ENCODE measurements at regions not wholly inside any gene's neighbourhood (a gene's known extent, or its start where the extent isn't known, plus 50 kb on each side); places are given as distances from the start of the nearest gene placed in this dataset.

DNA sequence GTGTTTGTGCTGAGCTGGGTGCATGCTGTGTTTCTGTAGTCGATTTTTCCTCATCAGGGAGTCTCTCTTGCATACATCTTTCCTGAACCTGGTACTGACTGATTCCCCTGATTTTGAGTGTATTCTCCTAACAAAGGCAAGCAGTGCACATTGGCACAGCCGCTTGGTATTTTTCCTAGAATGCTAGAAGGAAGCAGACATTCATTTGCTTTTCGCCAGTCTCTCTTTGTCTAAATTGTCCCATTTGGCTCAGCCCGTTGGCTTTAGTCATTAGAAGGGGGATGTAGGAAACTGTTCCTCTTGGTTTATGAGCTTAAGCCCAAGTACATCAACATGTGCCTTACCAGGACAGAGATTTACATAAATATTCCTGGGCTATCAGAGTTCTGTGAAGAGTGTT lies 266.1 kb upstream of the TMTC4 start:
- H3K27me3 Mint-ChIP-seq (ENCODE audit: insufficient read depth) = no peaks in the 10 kb centered on the region; the same call in 1 of the 2 replicates
- no peaks in the 10 kb centered on the region; the same call in 1 of the 2 replicates for H3K9me3 Mint-ChIP-seq
- H3K36me3 Mint-ChIP-seq (ENCODE audit: low read depth) = no peaks in the 10 kb centered on the region
- H3K4me3 Mint-ChIP-seq = no peak overlapping the region
- no peak for DNase-seq
- H3K27ac Mint-ChIP-seq = no peak overlapping the region
- no peaks in the 10 kb centered on the region for H3K4me1 Mint-ChIP-seq (ENCODE audit: low read depth)
- TF ChIP-seq, protein P1, sequence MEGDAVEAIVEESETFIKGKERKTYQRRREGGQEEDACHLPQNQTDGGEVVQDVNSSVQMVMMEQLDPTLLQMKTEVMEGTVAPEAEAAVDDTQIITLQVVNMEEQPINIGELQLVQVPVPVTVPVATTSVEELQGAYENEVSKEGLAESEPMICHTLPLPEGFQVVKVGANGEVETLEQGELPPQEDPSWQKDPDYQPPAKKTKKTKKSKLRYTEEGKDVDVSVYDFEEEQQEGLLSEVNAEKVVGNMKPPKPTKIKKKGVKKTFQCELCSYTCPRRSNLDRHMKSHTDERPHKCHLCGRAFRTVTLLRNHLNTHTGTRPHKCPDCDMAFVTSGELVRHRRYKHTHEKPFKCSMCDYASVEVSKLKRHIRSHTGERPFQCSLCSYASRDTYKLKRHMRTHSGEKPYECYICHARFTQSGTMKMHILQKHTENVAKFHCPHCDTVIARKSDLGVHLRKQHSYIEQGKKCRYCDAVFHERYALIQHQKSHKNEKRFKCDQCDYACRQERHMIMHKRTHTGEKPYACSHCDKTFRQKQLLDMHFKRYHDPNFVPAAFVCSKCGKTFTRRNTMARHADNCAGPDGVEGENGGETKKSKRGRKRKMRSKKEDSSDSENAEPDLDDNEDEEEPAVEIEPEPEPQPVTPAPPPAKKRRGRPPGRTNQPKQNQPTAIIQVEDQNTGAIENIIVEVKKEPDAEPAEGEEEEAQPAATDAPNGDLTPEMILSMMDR (IDR thresholded peaks at IDR 0.05) = no peak

DNA sequence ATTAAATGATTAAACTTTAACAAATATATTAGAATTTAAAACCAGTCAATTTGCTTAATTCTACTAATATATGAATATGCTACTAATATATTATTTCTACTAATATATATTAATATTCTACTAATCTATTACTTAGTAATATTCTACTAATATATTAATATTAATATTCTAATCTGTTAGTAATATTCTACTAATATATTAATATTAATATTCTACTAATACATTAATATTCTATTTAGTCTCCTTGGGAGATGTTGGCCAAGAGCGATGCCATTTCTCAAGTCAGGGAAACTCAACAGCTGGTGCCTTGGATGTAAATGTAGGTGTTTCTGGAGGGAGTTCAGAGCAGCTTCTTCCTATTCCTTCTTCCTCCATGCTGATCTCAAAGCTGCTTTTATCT lies 259.2 kb upstream of the TMTC4 start:
- DNase-seq = no peak
- Mint-ChIP-seq H3K9me3 (no peaks in the 10 kb centered on the region; the same call in 1 of the 2 replicates), H3K36me3 (ENCODE audit: low read depth) (no peaks in the 10 kb centered on the region), H3K27ac (no peak overlapping the region), H3K4me1 (ENCODE audit: low read depth) (no peaks in the 10 kb centered on the region), H3K4me3 (no peak overlapping the region), H3K27me3 (ENCODE audit: insufficient read depth) (peaks cover 1% of the 10 kb centered on the region; the same call in 1 of the 2 replicates)
- TF ChIP-seq, protein P1 (IDR thresholded peaks at IDR 0.05) = no peak

DNA sequence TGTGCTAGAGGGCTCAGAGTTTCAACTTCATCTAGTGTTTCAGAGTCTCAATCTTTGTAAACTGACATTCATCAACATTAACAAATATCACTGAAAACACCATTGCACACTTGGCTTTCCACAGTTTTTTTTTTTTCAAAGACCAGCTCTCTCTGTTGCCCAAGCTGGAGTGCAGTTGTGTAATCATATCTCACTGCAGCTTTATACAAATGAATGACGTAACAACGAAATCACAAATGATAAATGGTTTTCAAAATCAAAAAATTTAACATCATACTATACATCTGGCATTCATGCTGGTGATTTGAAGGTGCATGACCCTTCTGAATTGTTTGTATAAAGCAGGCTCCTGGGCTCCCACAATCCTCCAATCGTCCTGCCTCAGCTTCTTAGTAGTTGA lies 248.0 kb upstream of the TMTC4 start:
- H3K36me3 Mint-ChIP-seq (ENCODE audit: low read depth) = no peaks in the 10 kb centered on the region
- no peak overlapping the region for H3K4me3 Mint-ChIP-seq
- no peaks in the 10 kb centered on the region for H3K4me1 Mint-ChIP-seq (ENCODE audit: low read depth)
- no peaks in the 10 kb centered on the region for H3K9me3 Mint-ChIP-seq
- no peak for DNase-seq
- H3K27ac Mint-ChIP-seq = no peak overlapping the region
- H3K27me3 Mint-ChIP-seq (ENCODE audit: insufficient read depth) = peaks cover 2% of the 10 kb centered on the region; the same call in 1 of the 2 replicates
- TF ChIP-seq, protein P1 (IDR thresholded peaks at IDR 0.05) = no peak

DNA sequence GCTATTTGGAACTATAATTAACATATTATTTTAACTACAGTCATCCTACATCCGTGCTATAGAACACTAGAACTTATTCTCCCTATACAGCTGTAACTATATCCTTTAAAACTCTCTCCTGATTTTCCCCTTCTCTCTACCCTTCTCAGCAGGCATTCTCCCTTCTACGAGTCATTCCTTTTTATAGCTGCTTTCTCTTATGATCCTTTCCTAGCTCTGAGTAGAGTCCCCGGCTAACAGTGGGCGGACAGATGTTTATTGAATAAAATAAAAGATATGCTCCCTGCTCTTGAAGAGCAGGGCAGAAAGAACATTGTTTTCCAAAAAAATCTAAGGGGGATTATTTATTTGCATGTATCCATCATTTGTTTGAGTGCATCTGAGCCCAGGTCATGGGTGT lies 246.5 kb upstream of the TMTC4 start:
- DNase-seq = no peak
- Mint-ChIP-seq H3K4me1 (ENCODE audit: low read depth) (no peaks in the 10 kb centered on the region), H3K27ac (no peak overlapping the region), H3K9me3 (no peaks in the 10 kb centered on the region), H3K4me3 (no peak overlapping the region), H3K36me3 (ENCODE audit: low read depth) (no peaks in the 10 kb centered on the region), H3K27me3 (ENCODE audit: insufficient read depth) (peaks cover 4% of the 10 kb centered on the region; the same call in 1 of the 2 replicates)
- TF ChIP-seq, protein P1 (IDR thresholded peaks at IDR 0.05) = no peak

DNA sequence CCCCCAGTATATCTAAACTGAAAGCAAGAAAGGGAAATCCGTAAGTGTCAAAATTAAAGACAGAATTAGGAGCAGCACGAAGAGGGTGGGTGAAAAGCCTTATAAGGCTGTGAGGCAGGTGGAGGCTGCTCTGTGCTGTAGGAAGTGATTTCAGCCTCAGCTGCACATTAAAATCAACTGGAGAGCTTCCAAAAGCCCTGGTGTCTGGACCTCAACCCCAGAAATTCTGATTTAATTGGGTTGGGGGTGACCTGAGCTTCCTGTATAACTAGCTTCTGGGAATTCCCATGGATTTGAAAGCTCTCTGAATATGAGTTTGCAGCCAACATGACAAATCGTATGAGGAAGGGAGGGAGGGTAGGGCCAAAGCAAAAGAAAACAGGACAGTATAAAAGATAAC lies 242.4 kb upstream of the TMTC4 start:
- Mint-ChIP-seq H3K4me3 (no peak overlapping the region), H3K27me3 (ENCODE audit: insufficient read depth) (peaks cover 4% of the 10 kb centered on the region; the same call in 1 of the 2 replicates), H3K27ac (no peak overlapping the region), H3K4me1 (ENCODE audit: low read depth) (no peaks in the 10 kb centered on the region), H3K36me3 (ENCODE audit: low read depth) (no peaks in the 10 kb centered on the region), H3K9me3 (no peaks in the 10 kb centered on the region; the same call in 1 of the 2 replicates)
- no peak for DNase-seq
- TF ChIP-seq, protein P1 (IDR thresholded peaks at IDR 0.05) = no peak

DNA sequence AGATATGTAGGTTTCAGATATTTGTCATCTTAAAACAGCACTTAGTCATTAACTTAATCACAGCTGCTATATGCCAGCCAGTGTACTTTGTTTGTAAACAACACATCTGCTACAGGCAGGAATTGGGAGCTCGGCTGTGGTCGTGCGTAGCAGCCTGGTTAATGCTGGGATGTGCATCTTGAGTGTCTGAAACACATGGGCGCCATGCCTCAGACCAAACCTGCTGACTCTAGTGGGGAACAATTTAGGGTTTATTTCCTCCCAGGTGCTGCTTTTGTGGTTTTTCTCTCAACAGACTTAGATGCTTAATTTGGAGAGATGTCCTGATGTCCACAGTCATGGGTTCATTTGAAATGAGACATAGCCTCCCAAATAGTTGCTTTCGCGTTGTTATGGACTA lies 238.5 kb upstream of the TMTC4 start:
- TF ChIP-seq, protein P1 (IDR thresholded peaks at IDR 0.05) = no peak
- H3K4me1 Mint-ChIP-seq (ENCODE audit: low read depth) = no peaks in the 10 kb centered on the region
- H3K27me3 Mint-ChIP-seq (ENCODE audit: insufficient read depth) = peaks cover 6% of the 10 kb centered on the region
- H3K9me3 Mint-ChIP-seq = no peaks in the 10 kb centered on the region; the same call in 1 of the 2 replicates
- no peak overlapping the region for H3K27ac Mint-ChIP-seq
- no peak for DNase-seq
- H3K4me3 Mint-ChIP-seq = no peak overlapping the region
- no peaks in the 10 kb centered on the region for H3K36me3 Mint-ChIP-seq (ENCODE audit: low read depth)
